BE2C (cell line): ENCODE measurements at regions not wholly inside any gene's neighbourhood (a gene's known extent, or its start where the extent isn't known, plus 50 kb on each side); places are given as distances from the start of the nearest gene placed in this dataset.

ENCODE experiments used
- DNase-seq: peaks from one replicate; pipeline ENCODE4 v3.0.0-alpha.2; 2020
- H3K27me3 ChIP-seq: fragments of 250-450 bp; sonication (Bioruptor Pico); 2 replicates; pipeline ENCODE4 v1.5.1; 2020; ENCODE audit warnings: mild to moderate bottlenecking
- H3K36me3 ChIP-seq: fragments of 250-450 bp; sonication (Bioruptor Pico); 2 replicates; pipeline ENCODE4 v1.5.1; 2020; ENCODE audit warnings: mild to moderate bottlenecking
- H3K4me1 ChIP-seq: fragments of 250-450 bp; sonication (Bioruptor Pico); 2 replicates; pipeline ENCODE4 v1.5.1; 2020
- H3K4me3 ChIP-seq: 2 replicates; pipeline ENCODE4 v1.5.1; 2011; ENCODE audit warnings: low read depth, low read length
- H3K9me3 ChIP-seq: fragments of 250-450 bp; sonication (Bioruptor Pico); 2 replicates; pipeline ENCODE4 v1.5.1; 2020
- CTCF ChIP-seq: IDR thresholded peaks from 2 replicates; pipeline ENCODE4 v1.5.1; 2012; ENCODE audit warnings: mild to moderate bottlenecking, low read depth, low read length

GRCh38 chr10:33878238-33878786 is 543.8 kb upstream of the NRP1 start:
- Histone ChIP-seq H3K4me3 (no peak overlapping the region), H3K4me1 (no peaks in the 10 kb centered on the region)
- no peak for TF ChIP-seq CTCF

GRCh38 chr10:33876584-33877400 is 542.3 kb upstream of the NRP1 start:
- DNase-seq = no peak
- TF ChIP-seq CTCF = no peak
- H3K9me3 ChIP-seq = no peaks in the 10 kb centered on the region

More at GRCh38 chr10:33878238-33878786, 543.8 kb upstream of the NRP1 start:
- H3K27me3 ChIP-seq = no peaks in the 10 kb centered on the region
- DNase-seq = no peak
- no peaks in the 10 kb centered on the region for H3K9me3 ChIP-seq
- no peaks in the 10 kb centered on the region for H3K36me3 ChIP-seq

GRCh38 chr10:33875924-33876583 is 541.6 kb upstream of the NRP1 start:
- Histone ChIP-seq H3K9me3 (no peaks in the 10 kb centered on the region), H3K27me3 (no peaks in the 10 kb centered on the region), H3K4me1 (no peaks in the 10 kb centered on the region), H3K36me3 (no peaks in the 10 kb centered on the region), H3K4me3 (no peak overlapping the region)
- no peak for DNase-seq
- TF ChIP-seq CTCF = no peak

More at GRCh38 chr10:33876584-33877400, 542.3 kb upstream of the NRP1 start:
- Histone ChIP-seq H3K4me1 (no peaks in the 10 kb centered on the region), H3K4me3 (no peak overlapping the region), H3K36me3 (no peaks in the 10 kb centered on the region), H3K27me3 (no peaks in the 10 kb centered on the region)

GRCh38 chr10:33871061-33871956 is 536.8 kb upstream of the NRP1 start:
- TF ChIP-seq CTCF = no peak
- H3K9me3 ChIP-seq = no peaks in the 10 kb centered on the region
- H3K4me3 ChIP-seq = no peak overlapping the region
- no peak for DNase-seq
- H3K27me3 ChIP-seq = no peaks in the 10 kb centered on the region
- no peaks in the 10 kb centered on the region for H3K36me3 ChIP-seq
- H3K4me1 ChIP-seq = no peaks in the 10 kb centered on the region; the same call in 1 of the 2 replicates

GRCh38 chr10:33869481-33869880 is 535.0 kb upstream of the NRP1 start:
- no peak for DNase-seq
- H3K36me3 ChIP-seq = no peaks in the 10 kb centered on the region
- TF ChIP-seq CTCF = no peak
- H3K27me3 ChIP-seq = no peaks in the 10 kb centered on the region
- no peaks in the 10 kb centered on the region for H3K9me3 ChIP-seq
- no peak overlapping the region for H3K4me3 ChIP-seq
- no peaks in the 10 kb centered on the region; the same call in 1 of the 2 replicates for H3K4me1 ChIP-seq
